ENCODE measurements at regions not wholly inside any gene's neighbourhood (a gene's known extent, or its start where the extent isn't known, plus 50 kb on each side); places are given as distances from the start of the nearest gene placed in this dataset.
"Not testable (repeated sequence)": the region's sequence is repeated elsewhere in the genome, so short reads cannot be mapped to it uniquely, and the experiment has no call there.

DNA sequence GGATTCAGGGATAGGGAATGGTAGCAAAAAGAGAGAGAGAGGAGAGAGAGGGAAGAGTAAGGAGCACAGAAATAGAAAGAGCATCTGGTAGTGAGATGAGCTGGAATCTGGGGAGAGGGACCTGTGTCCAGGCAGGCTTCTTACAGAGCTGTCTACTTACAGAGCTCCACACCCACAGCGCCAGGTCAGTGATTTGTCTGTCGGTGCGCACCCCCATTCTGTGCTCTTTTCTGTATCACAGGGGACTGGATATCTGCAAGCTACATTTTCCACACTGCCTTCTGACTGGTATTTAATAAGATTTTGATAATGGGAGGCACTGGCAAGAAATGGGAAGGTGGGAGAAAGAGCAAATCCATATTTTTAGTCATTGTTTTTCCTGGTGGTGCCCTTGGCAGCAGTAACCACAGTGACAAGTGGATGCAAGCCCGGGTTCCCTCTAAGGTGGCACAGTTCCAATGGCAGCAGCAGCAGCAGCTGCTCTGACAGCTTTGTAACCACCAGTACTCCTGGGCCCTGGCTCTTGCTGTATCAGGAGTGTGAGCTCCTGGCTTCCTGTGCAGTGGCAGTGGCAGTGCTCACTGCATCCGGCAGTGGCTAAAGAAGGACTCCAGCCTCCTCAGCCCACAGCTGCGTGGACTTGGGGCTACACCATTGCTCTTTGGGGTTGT, 300.5 kb downstream of the TRIML1 start:
- H4K20me1 ChIP-seq (ENCODE audit: insufficient read depth, low read length) = no peaks in the 10 kb centered on the region
- no peak overlapping the region for H3K4me2 ChIP-seq (ENCODE audit: low read length)
- H3K9ac ChIP-seq (ENCODE audit: low read length) = no peak overlapping the region
- H3K9me3 ChIP-seq (ENCODE audit: insufficient read depth, low read length) = no peaks in the 10 kb centered on the region
- H3K4me3 ChIP-seq (ENCODE audit: low read length) = no peak overlapping the region
- H3K27me3 ChIP-seq (ENCODE audit: low read depth, low read length) = no peaks in the 10 kb centered on the region
- TF ChIP-seq, protein P1, sequence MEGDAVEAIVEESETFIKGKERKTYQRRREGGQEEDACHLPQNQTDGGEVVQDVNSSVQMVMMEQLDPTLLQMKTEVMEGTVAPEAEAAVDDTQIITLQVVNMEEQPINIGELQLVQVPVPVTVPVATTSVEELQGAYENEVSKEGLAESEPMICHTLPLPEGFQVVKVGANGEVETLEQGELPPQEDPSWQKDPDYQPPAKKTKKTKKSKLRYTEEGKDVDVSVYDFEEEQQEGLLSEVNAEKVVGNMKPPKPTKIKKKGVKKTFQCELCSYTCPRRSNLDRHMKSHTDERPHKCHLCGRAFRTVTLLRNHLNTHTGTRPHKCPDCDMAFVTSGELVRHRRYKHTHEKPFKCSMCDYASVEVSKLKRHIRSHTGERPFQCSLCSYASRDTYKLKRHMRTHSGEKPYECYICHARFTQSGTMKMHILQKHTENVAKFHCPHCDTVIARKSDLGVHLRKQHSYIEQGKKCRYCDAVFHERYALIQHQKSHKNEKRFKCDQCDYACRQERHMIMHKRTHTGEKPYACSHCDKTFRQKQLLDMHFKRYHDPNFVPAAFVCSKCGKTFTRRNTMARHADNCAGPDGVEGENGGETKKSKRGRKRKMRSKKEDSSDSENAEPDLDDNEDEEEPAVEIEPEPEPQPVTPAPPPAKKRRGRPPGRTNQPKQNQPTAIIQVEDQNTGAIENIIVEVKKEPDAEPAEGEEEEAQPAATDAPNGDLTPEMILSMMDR (IDR thresholded peaks at IDR 0.05; ENCODE audit: low read depth, low read length) = no peak
- no peak for TF ChIP-seq EZH2phosphoT487 (IDR thresholded peaks at IDR 0.05; ENCODE audit: low read depth)
- no peak overlapping the region for H2AFZ ChIP-seq (ENCODE audit: low read depth, low read length)
- H3K79me2 ChIP-seq (ENCODE audit: low read length) = no peaks in the 10 kb centered on the region
- no peaks in the 10 kb centered on the region for H3K36me3 ChIP-seq (replicated peaks; ENCODE audit: low read depth, low read length)
- H3K27ac ChIP-seq (ENCODE audit: low read length) = no peak overlapping the region
- H3K4me1 ChIP-seq (ENCODE audit: low read length) = no peaks in the 10 kb centered on the region

DNA sequence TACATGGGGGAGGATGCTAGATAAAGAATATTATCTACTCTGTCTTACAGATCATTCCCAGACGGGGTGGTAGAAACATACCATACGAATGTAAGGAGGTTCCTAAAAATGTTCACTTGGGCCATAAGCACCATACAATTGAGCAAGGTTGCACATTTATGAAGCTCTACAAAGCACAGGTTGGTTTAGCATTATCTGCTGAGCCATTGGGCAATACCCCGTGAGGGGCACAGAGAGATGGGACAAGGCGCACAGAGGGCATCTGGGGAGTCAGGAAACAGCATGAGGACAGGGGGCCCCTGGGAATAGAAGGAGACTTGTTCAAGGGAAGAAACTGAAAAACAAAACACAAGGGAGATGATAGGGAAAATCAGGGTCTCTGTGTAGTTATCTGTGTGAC, 305.3 kb downstream of the TRIML1 start:
- no peak for TF ChIP-seq EZH2phosphoT487 (IDR thresholded peaks at IDR 0.05; ENCODE audit: low read depth)
- TF ChIP-seq, protein P1 (IDR thresholded peaks at IDR 0.05; ENCODE audit: low read depth, low read length) = no peak
- H3K27me3 ChIP-seq (ENCODE audit: low read depth, low read length) = no peaks in the 10 kb centered on the region
- no peaks in the 10 kb centered on the region for H3K79me2 ChIP-seq (ENCODE audit: low read length)
- H3K36me3 ChIP-seq (replicated peaks; ENCODE audit: low read depth, low read length) = no peaks in the 10 kb centered on the region
- H3K9ac ChIP-seq (ENCODE audit: low read length) = no peak overlapping the region
- no peaks in the 10 kb centered on the region for H4K20me1 ChIP-seq (ENCODE audit: insufficient read depth, low read length)
- no peaks in the 10 kb centered on the region for H3K4me1 ChIP-seq (ENCODE audit: low read length)
- no peak overlapping the region for H3K27ac ChIP-seq (ENCODE audit: low read length)
- H3K4me2 ChIP-seq (ENCODE audit: low read length) = no peak overlapping the region
- H3K9me3 ChIP-seq (ENCODE audit: insufficient read depth, low read length) = no peaks in the 10 kb centered on the region
- no peak overlapping the region for H3K4me3 ChIP-seq (ENCODE audit: low read length)
- H2AFZ ChIP-seq (ENCODE audit: low read depth, low read length) = no peak overlapping the region

DNA sequence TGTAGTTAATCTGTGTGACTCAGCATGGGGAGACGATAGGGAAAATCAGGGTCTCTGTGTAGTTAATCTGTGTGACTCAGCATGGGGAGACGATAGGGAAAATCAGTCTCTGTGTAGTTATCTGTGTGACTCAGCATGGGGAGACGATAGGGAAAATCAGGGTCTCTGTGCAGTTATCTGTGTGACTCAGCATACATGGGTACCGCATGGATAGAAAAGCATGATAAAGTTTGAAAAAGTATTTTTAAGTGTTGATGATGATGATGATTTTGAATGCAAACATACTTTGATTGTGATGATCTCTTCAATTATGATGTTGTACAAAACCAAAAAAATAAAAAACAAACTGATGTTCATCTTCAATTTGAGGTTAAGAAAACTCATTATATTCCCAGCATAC, 309.8 kb downstream of the TRIML1 start:
- H3K9me3 ChIP-seq (ENCODE audit: insufficient read depth, low read length) = not testable (repeated sequence)

DNA sequence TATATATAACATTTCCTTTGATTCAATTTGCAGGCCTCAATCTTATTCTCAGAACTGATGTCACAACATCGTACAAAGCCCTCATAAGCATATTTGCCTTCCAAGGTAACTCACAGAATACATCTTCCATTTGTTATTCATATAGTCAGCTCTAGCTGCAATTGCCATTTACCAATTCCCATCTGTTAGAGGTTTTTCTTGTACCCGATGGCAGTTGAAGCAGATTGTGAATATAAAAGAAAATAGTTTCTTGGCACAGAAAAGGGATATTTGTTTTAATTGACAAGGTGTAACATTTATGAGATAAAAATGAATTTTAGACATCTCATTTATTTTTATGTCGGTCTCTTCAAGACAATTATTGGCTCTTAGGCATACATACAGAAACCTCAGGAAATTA, 311.3 kb downstream of the TRIML1 start:
- Histone ChIP-seq H3K4me2 (ENCODE audit: low read length) (no peak overlapping the region), H3K4me1 (ENCODE audit: low read length) (no peaks in the 10 kb centered on the region), H3K9ac (ENCODE audit: low read length) (no peak overlapping the region), H3K4me3 (ENCODE audit: low read length) (no peak overlapping the region), H3K27ac (ENCODE audit: low read length) (no peak overlapping the region), H3K9me3 (ENCODE audit: insufficient read depth, low read length) (no peaks in the 10 kb centered on the region), H2AFZ (ENCODE audit: low read depth, low read length) (no peak overlapping the region), H4K20me1 (ENCODE audit: insufficient read depth, low read length) (no peaks in the 10 kb centered on the region), H3K27me3 (ENCODE audit: low read depth, low read length) (no peaks in the 10 kb centered on the region), H3K79me2 (ENCODE audit: low read length) (no peaks in the 10 kb centered on the region), H3K36me3 (replicated peaks; ENCODE audit: low read depth, low read length) (no peaks in the 10 kb centered on the region)
- TF ChIP-seq, protein P1 (IDR thresholded peaks at IDR 0.05; ENCODE audit: low read depth, low read length) = no peak
- no peak for TF ChIP-seq EZH2phosphoT487 (IDR thresholded peaks at IDR 0.05; ENCODE audit: low read depth)

More for the DNA sequence above, 309.8 kb downstream of the TRIML1 start:
- not testable (repeated sequence) for H3K4me3 ChIP-seq (ENCODE audit: low read length); H4K20me1 ChIP-seq (ENCODE audit: insufficient read depth, low read length); H3K4me2 ChIP-seq (ENCODE audit: low read length); H3K4me1 ChIP-seq (ENCODE audit: low read length); H3K79me2 ChIP-seq (ENCODE audit: low read length); H3K27me3 ChIP-seq (ENCODE audit: low read depth, low read length); H2AFZ ChIP-seq (ENCODE audit: low read depth, low read length); H3K9ac ChIP-seq (ENCODE audit: low read length); H3K27ac ChIP-seq (ENCODE audit: low read length); H3K36me3 ChIP-seq (replicated peaks; ENCODE audit: low read depth, low read length)
